CD4-positive, alpha-beta T cell treated with Interleukin-4 for 4 hours (primary cell): ENCODE measurements at regions not wholly inside any gene's neighbourhood (a gene's known extent, or its start where the extent isn't known, plus 50 kb on each side); places are given as distances from the start of the nearest gene placed in this dataset.
"Not testable (repeated sequence)": the region's sequence is repeated elsewhere in the genome, so short reads cannot be mapped to it uniquely, and the experiment has no call there.

ENCODE experiments used
- DNase-seq: peaks from one replicate; pipeline ENCODE4 v3.0.0-alpha.2; 2020

DNA sequence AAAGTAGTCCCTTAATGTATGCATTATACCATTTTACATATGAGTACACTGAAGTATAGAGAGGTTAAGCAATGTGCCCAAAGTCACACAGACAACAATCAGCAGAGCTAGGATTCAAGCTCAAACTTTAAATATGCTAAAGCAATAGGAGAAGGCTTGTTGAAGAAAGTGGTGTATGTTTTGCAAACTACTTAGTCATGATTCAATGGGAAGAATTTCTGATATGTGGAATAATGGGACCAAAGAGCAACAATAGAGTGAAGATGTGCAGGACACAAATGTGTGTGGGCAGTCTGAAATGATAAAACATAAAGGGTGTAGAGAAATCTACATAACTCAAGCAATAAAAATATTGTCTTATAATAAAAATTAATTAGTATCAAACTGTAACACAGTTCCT lies 109.0 kb upstream of the ARSJ start:
- DNase-seq: no peak

DNA sequence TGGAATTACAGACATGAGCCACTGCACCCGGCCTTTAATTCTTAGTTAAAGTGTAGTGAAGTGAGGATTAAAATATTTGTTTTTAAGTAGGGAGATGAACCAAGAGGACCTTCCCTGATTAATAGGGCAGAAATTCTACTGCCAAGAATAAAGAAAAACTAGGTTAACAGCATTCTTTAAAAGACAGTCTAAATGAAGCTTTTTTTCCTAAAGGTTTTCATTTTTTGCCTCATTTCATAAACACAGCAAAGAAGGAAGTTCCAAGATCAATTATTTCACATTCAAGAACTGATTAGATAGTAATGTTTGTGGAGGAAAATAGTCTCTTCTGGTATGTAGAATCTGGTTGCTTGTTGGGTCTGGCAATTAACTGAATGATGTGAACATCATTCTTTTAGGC lies 112.1 kb upstream of the ARSJ start:
- no peak for DNase-seq

DNA sequence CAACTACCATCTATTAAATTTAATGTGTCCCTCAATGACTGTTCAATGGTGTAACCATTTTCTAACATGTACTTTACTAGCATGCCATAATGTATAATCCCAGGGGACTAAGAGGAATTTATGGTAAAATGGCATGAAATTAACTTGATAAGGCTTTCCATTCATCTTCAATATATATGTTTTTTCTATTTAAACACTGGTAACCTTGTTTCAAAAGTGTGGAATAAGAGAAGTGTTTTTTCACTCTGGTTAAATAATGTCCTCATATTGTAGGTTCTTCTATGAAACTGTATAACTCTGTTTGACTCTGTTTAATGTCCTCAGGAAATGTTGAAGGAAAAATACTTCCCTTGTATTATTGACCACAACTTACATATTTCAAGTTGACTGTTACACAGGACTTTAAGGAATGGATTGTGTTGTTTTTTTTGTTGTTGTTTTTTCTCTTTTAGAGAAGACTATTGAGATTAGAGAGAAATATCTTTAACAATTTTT lies 113.8 kb upstream of the ARSJ start:
- no peak for DNase-seq

DNA sequence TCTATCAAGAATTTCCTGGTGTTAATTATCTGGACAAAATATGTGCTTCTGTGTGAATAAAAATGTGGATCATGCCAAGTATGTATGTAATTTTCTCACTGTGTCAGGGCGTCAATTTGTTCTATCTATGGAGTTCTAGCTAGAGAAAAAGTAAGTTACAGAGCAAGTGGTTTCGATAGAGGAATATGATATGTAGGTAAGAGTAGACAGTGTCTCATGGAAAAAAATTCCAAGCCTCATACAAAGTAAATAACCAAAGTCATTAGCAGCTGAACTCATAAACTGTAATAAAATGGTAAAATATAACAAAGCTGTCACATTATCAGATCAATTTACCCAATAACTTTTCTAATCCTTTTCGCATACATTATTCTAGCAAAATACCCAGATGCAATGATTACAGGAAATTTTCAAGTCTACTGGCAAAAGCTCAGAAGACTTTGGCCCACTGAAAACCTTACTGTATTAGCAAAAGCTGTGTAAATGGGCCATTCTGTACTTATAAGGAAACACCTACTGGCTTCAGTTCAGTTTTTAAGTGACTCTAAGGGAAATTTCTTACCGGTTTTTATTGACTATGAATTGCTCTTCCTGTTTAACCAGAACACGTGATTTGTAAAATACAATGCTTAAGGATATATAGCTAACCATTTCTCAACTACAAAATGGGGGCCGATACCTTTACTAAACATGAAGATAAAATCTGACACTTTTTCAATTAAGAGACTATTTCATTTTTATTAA lies 121.0 kb upstream of the ARSJ start:
- no peak for DNase-seq

DNA sequence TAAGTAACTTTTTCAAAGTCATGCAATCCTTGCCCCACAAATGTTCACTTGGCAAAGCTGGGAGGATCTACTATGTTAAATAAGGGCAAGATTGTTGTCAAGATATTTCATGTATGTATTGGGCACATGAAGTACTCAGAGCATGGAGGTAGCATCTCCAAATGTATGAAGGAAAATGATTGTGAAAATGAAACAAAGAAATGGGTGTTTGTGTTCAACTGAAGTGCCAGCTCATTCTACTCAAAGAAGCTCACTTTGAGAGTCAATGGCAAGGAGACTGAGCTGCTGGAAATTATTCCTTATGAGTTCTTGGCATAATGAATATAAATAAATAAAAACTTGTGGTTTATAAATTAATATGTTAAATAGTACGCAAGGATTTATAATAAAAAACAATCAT lies 124.5 kb upstream of the ARSJ start:
- no peak for DNase-seq

DNA sequence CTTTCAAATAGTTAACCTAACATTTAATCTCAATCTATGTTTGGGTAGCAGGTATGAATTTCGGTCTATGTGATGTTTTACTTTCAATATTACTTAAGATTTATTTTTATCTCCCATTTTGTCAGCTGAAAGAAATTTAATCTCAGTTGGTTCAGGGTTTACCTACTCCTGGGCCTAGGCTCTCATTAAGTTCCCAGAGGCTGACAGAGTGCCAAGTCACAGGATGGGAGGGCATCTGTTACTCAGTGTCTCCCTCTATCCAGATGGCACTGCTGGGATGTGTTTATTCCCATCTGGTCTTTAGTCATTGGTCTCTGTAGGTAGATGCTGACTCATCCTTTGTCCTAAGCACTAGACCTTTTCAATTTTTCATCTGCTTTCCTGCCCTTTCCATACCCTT lies 129.4 kb upstream of the ARSJ start:
- no peak for DNase-seq

DNA sequence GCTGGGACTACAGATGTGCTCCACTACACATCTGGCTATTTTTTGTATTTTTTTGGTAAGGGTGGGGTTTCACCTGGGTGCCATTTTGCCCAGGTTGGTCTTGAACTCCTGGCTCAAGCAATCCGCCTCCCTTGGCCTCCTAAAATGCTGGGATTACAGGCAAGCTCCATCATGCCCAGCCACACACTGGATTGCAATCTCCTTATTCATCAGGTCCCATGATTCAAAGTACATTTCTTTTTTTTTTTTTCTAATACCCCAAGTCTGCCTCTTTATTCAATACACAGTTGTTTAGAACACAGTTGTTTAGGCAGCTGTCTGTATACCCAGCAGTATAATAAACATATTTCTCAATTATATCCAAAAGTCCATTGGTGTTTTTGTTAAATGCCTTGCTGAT lies 130.3 kb upstream of the ARSJ start:
- no peak for DNase-seq

DNA sequence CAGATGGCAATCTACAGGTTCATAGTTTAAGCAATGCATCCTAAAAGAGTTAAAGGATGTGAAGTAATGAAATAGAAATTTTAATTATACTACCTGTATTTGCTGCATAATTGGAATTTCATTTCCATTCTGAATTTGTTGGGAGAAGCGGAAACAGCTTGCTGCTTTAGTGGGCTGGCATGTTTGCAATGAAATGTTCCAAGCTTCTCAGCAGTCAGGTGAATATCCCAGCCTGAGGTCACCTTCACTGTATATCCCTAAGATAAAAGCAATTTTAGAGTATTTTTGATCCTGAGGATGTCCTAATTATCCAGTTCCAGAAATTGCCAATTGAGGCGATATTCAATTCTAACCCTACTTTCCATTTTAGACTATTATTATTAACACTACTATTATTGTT lies 136.1 kb upstream of the ARSJ start:
- DNase-seq: no peak

DNA sequence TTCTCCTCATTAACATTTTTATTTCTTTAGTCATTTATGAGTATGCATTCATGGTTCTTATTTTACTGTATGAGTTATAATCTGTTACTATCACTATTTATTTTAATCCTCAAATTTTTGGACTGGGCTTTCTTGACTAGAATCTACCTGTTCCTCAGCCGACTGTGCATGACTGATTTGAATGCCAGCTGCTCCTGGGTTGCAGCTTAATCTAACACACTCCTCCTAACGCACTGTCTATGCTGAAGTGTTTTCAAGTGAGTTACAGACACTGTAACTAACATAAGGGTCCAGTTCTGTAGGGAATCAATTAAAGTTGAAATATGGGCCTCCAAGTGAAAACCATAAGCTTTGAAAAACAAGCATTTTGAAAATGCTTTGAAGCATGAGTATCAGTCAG lies 137.4 kb upstream of the ARSJ start:
- DNase-seq: no peak

DNA sequence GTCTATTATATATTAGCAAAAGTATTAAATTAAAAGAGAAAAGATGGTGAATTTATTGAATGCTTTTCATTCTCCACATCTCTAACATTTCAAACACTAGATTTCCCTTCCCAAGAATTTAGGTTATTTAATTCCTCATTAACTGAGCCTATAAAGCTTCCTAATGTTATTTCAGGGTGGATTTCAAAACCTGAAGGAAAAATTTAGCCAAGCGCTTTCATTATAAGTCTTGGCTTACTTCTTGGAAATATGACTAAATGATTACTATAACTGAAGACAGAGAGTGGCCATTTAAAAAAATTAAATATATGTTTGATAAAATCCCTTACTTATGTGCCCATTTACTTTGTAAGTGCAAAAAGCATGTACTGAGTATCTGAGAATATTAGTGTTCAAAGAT lies 141.8 kb upstream of the ARSJ start:
- no peak for DNase-seq

DNA sequence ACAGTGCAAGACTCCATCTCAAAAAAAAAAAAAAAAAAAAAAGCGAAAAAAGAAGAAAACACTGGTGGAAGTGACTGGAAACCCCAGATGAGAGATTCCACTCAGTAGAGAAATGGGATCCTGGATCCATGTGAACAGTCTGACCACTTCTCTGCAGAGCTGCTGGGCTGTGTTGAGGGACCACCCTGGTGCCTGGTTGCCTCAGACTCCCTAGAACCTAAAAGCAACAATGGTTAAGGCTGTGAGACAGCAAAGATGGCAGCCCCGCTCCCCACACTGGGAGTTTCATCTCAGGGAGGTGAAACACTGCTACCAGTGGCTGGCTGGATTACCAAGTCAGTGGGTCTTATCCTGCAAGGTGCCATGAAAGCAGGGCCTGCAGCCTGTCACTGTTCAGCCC lies 152.8 kb upstream of the ARSJ start:
- DNase-seq: no peak

DNA sequence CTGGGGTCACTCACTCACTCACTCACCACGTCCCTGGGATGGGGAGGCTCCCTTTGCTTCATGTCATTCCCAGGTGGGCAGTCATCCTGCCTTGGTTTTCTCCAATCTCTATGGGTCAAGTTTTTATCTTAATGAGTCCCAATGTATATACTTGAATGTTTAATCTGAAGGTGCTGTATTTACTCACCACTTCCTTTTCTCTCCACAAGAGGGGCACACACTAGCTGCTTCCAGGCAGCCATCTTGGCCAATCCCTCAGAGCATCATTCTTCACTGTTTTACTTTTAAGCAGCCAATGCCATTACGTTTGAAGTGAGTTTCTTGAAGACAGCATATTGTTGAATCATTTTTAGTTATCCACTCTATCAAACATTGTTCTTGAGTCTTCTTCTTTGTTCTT lies 153.4 kb upstream of the ARSJ start:
- no peak for DNase-seq

DNA sequence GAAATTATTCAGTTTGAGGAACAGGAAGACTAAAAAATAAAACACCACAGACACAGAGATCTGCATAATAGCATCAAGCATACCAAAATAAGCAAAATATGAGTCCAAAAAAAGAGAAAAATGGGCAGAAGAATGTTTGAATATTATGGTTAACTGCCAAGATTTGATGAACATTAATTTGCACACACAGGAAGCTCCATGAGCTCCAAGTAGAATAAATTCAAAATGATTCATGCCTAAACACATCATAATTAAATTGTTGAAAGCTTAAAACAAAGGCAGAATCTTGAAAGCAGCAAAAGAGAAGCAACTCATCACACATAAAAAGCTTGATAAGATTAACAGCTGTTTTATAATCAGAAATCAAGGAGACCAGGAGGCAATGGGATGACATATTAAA lies 156.6 kb upstream of the ARSJ start:
- DNase-seq: no peak

DNA sequence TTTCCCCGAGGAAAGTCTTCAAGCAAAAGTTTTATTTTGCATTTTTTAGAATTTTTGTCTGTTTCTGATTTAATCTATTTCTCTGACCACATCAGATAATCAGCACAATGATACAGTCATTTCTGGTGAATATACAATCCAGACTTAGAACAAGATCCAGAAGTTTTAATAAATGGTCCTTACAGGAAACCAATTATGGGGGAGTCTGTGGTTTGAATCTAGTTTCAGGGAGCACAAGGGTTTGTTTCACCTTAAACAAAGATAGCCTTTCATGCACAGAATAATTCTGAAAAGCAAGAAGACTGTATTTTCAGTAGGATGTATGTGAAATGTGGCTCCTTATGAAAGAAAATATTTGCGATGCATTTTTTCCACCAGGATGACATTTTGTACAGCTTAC lies 158.5 kb upstream of the ARSJ start:
- no peak for DNase-seq

DNA sequence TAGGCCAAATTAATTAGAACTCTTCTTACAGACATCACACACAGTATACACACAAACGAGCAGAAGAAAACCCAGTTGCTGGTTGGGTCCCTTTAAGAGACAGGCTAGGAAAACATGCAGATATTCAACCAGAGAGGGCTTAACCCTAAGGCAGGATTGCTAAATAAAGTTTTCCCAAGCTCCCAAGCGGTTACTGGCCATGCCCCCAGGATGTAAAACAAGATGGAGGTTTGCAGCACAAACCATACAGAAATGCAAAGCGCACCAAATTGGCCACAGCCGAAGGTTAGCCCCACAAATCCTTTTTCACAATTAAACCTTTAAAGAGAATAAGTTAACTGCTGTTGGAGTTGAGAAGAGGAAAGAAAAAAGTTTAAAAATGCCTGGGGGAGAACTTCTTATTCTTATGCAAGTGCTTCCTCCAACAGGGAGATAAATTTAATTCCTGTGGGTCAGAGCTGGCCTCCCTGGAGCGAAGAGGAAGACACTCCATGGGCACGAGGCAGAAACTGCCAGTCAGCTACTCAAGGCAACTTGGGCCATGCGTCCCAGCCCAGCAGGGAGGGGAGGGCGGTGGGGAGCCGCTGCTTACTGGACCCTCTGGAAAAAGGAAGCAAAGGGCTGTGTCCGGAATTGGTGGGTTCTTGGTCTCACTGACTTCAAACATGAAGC lies 167.6 kb upstream of the ARSJ start:
- no peak for DNase-seq

DNA sequence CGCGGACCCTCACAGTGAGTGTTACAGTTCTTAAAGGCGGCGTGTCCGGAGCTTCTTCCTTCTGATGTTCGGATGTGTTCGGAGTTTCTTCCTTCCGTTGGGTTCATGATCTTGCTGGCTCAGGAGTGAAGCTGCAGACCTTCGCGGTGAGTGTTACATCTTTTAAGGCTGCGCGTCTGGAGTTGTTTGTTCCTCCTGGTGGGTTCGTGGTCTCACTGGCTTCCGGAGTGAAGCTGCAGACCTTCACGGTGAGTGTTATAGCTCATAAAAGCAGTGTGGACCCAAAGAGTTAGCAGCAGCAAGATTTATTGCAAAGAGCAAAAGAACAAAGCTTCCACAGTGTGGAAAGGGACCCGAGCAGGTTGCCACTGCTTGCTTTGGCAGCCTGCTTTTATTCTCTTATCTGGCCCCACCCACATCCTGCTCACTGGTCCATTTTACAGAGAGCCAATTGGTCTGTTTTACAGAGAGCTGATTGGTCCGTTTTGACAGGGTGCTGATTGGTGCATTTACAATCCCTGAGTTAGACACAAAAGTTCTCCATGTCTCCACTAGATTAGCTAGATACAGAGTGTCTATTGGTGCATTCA lies 168.3 kb upstream of the ARSJ start:
- DNase-seq: not testable (repeated sequence)

DNA sequence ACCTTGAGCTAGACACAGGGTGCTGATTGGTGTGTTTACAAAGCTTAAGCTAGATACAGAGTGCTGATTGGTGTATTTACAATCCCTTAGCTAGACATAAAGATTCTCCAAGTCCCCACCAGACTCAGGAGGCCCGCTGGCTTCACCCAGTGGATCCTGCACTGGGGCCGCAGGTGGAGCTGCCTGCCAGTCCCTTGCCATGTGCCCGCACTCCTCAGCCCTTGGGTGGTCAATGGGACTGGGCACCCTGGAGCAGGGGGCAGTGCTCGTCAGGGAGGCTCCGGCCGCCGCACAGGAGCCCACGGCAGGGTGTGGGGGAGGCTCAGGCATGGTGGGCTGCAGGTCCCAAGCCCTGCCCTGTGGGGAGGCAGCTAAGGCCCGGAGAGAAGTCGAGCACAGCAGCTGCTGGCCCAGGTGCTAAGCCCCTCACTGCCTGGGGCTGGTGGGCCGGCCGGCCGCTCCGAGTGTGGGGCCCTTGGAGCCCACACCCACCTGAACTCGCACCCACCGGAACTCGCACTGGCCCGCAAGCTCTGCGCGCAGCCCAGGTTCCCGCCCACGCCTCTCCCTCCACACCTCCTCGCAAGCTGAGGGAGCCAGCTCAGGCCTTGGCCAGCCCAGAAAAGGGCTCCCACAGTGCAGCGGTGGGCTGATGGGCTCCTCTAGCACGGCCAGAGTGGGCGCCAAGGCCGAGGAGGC lies 169.1 kb upstream of the ARSJ start:
- not testable (repeated sequence) for DNase-seq

DNA sequence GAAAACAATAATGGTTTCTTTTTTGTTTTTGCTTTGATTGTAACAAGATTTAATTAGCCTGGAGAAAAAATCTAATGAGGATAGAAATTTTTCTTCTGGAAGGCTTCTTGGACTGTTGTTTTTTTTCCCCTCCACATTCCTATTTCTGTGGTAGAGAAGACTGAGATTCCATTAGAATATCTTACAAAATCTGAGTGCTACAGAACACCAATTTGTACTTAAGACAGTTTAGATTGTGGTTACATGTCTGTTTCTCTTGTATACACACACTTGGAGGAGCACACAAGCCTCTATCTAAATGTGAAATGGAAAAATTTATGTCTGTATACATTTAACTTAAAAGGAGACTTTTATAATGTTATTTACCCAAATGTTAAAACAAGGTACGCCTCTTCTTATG lies 176.9 kb upstream of the ARSJ start:
- no peak for DNase-seq

DNA sequence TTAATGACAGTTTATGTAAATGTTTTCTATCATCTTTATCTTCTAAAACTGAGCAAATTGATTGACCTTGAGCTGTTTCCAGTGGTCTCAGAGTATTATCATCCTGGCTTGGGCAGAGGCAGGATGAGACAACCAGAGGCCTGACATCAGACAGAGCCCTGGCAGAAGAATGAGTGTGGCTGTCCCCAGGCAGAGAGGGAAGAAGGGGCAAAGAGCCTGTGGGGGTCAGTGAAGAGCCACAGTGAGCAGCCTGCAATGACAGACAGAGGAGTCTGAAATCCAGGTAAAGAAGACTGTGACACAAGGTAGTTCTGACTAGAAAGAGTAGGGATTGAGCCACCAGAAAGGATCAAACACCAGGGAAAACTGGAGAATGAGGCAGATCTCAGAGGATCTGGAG lies 182.4 kb upstream of the ARSJ start:
- DNase-seq: no peak

DNA sequence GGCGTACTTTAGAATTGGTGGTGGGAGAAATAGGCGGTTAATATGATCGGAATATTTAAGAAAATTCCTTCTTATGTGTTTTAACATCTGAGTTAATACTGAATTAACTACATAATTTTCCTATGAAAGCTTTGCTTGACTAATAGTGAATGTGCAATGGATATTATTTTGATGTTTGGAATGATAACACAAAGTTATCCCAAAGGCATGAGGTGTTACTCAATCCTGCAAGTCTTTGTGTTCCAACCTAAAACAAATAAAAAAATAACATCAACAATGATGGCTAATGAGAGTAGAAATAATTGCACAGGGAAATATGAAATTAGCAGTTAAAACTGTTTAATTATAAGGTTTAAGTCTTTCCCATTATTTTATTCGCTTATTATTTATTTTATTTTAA lies 183.6 kb upstream of the ARSJ start:
- DNase-seq: no peak

DNA sequence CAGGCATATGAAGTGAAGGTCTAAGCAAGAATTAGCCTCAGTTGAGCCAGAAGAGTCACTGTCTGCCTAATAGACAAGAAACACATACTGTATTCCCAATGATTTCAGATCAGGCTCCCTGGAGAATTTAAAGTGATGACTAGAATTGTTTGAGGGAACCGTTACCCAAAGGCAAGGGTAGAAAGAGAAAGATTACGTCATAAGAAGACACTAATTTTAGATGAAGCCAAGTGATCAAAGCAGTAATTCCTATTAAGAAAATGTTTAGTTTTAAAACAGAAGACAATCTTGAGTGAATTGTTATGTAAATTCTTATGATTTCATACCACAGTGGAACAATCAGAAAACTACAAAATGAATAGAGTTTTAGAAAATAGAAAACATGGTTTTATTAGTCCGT lies 194.5 kb upstream of the ARSJ start:
- DNase-seq: no peak

DNA sequence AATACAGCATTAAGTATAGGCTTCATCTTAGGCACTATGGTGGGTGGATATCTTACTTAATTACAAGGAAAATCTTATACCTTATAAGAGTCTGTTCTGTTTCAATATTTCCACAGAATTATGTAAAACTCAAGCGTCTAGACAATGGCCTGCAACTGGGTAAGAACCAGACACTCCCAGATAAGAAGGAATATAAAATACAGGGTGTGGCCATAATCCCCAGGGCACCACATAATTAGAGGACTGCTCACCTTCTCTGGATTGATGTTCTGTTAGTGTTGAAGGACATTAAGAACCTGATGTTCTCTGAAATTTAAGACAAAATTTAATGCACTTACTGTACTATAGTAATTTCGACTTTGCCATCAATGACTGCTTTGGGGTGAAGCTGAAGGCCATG lies 198.2 kb upstream of the ARSJ start:
- DNase-seq: no peak

DNA sequence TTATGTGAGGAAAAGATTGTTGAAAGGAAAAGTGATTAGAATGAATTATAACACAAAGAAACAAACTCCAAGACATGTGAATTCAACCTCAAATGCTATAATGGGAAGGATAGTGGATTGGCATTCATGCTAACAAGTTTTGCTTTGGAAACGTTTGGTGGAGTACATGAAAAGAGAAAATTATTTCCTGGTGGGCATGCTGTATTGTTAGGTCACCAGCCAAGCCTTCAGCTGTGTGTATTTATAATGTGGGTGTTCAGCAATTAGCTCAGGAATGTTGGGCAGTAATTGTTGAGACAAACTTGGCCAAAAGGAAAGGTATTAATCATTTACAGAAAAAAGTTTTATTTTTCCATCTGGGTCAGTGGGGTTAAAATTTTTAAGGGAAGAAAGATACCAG lies 198.9 kb upstream of the ARSJ start:
- DNase-seq: no peak

DNA sequence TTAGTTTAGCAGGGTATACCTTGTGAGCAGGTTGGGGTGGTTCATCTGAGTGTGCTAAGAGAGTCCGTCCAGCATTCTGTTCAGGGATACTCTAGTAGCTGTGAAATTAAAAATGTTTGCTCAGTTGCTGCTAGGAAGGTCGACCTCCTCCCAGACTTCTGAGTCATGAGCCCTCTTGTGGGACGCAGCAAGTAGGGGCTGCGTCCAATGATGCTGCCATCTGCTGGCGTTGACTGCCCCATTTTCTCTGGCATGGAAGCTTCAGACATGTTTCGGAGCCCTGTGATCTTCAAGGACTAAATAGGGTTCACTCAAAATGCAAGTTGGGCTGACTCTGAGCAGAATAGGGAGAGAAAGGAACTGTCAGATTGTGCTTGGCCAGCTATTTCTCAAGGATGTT lies 201.0 kb upstream of the ARSJ start:
- peak; percentile 10 for DNase-seq
